ENCODE measurements at regions not wholly inside any gene's neighbourhood (a gene's known extent, or its start where the extent isn't known, plus 50 kb on each side); places are given as distances from the start of the nearest gene placed in this dataset.

DNA sequence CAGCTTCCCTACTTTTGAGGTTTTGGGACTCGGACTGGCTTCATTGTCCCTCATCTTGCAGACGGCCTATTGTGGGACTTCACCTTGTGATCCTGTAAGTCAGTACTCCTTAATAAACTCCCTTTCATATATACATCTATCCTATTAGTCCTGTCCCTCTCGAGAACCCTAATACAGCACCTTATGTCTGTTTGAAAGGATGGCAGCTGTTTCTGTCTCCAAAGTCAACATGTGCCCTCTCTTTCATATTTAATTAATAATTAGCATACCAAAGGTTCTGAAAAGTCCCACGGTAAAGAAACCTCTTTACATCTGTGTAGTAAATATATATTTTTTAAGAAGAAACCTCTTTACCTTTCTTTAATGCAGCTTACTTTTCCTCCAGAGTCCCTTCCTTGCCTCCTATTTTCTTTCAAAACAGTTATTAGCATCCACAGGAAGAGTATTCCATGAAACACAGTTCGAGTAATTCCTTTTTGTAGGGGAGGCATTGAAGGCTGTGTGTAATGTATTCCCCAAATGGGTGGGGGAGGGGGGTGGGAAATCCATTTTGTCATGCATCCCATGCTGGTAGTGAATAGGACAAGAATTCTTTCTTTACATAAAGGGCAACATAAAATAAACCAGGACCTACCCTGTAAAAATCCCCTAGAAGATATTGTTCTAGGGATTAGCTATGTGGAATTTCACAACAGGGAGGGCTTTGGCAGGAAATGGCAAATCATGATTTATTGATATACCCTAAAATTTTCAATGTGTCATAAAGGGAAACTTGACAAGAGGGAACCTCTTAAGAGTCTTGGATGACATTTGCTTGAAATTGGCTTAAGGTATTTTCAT lies 241.5 kb downstream of the SUDS3 start:
- TF ChIP-seq, protein P1, sequence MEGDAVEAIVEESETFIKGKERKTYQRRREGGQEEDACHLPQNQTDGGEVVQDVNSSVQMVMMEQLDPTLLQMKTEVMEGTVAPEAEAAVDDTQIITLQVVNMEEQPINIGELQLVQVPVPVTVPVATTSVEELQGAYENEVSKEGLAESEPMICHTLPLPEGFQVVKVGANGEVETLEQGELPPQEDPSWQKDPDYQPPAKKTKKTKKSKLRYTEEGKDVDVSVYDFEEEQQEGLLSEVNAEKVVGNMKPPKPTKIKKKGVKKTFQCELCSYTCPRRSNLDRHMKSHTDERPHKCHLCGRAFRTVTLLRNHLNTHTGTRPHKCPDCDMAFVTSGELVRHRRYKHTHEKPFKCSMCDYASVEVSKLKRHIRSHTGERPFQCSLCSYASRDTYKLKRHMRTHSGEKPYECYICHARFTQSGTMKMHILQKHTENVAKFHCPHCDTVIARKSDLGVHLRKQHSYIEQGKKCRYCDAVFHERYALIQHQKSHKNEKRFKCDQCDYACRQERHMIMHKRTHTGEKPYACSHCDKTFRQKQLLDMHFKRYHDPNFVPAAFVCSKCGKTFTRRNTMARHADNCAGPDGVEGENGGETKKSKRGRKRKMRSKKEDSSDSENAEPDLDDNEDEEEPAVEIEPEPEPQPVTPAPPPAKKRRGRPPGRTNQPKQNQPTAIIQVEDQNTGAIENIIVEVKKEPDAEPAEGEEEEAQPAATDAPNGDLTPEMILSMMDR (conservative IDR thresholded peaks at IDR 0.05 in 1 of 2, IDR thresholded peaks at IDR 0.05 in 1 of 2; ENCODE audit: low read depth in 1 of 2, low read length in 2 of 2) = no peak
- TF ChIP-seq EZH2 (IDR thresholded peaks at IDR 0.05; ENCODE audit: low read length, missing control alignments) = no peak
